ENCODE measurements at regions not wholly inside any gene's neighbourhood (a gene's known extent, or its start where the extent isn't known, plus 50 kb on each side); places are given as distances from the start of the nearest gene placed in this dataset.

DNA sequence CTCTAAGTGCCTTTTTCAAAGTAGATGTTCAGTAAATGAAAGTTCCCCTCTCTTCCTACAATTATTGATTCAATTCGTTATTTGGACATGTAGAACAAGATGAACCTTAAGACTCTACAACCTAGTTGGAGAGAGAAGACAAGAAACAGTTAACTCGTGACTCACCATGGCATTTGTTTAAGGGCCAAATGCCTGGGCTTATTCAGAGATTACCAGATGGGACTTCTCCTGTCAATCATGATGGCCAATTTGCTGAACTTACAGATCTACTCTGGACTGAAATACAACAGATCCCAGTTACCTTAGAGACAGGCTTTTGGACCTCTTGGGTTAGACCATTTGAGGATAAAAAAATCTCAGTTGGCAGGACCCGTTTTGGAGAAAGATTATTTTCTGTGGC, 93.5 kb downstream of the C1orf94 start:
- no peak for FAIRE-seq

DNA sequence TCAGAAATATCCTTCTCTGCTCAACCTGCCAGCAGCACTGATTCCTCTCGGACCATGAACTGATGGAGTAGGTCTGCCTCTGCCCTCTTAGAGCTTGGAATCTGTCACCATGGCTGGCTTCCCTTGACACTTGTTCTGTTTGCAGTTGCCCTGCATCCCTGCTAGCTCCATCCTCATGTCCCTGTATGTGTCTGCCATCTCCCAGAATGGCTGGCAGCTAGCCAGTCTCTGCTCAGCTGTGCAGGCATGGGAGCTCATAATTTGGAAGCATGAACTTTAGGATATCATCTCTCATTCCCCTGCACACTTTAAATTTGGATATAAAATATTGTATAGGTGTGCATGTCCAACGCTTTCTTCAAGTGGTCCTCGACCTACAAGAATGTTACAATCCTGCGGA, 95.4 kb downstream of the C1orf94 start:
- no peak for FAIRE-seq

DNA sequence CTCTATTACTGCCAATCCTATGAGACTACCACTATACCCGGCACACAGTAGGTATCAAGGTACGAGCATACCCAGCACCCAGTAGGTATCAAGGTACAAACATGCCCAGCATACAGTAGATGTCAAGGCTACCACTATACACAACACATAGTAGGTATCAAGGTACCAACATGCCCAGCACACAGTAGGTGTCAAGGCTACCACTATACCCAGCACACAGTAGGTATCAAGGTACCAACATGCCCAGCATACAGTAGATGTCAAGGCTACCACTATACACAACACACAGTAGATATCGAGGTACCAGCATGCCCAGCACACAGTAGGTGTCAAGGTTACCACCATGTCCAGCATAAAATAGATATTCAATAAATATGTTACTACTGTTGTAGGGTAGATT, 98.4 kb downstream of the C1orf94 start:
- FAIRE-seq = no peak

DNA sequence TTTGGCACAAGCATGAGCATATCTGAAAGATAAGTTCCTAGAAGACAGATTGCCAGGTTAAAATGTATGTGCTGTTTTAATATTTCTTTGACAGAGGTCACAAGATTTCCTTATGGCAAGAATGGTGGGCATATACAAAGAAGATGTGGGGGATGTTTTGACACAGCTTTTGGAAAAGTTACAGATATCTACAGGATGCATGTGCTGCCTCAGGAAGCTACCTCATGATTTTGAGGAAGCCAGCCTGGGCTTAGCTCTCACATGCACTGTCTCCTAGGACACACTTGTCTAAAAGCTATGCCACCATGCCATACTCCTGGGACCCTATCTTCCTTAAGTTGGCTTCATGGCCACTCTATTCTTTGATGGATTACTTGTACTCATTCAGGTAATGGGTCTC, 99.9 kb downstream of the C1orf94 start:
- no peak for FAIRE-seq

DNA sequence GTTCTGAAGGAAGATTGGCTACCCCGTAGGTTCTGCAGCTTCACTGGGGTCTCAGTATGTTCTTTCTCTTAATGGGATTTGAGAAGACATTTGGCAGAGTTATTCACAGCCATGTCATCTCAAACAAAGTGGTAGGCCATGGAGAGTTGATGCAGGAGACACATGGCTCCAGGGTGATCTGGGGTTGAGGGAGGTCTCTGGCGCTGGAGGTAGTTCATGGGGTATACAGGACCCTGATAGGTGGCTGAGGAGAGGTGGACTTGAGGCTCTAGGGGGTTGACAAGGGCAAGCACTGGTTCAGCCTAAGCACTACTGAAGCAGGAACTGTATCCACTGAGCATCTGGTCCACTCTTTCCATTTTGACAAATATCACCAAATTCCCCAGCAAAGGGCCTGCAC, 100.4 kb downstream of the C1orf94 start:
- FAIRE-seq = no peak

DNA sequence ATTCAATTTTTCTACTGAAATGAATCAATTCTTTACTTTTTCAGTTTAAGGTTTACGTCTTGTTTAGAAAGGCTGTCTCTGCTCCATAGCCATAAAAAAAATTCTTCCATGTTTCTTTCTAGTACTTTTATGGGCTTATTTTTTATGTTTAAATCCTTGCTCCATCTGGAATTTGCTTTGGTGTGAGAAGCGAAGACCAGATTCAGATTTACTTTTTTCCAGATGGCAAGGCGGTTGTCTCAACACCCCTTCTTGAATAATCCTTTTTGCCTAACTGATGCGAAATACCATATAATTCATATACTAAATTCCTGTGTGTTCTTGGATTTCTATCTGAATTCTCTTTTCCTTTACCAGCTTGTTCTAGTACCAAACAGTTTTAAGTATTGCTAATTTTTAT, 101.5 kb downstream of the C1orf94 start:
- no peak for FAIRE-seq

DNA sequence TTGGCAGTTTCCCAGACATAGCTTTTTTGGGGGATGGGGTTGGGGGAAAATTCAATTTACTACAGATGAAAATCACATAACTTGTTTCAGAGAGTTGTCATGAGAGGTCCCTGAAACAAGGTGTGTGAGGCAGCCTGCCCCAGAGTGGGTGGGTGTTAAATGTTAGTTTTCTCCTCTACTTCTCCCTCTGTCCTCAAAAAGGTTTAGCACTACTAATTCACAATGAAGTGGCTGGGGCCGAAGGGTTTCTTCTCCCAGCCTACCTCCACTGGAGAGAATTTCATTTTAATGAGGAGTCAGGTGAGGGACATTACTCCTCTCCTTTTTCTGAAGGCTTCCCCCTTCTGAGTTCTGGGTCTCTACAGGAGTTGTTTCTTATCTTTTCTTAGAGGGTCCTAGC, 103.3 kb downstream of the C1orf94 start:
- FAIRE-seq = no peak

DNA sequence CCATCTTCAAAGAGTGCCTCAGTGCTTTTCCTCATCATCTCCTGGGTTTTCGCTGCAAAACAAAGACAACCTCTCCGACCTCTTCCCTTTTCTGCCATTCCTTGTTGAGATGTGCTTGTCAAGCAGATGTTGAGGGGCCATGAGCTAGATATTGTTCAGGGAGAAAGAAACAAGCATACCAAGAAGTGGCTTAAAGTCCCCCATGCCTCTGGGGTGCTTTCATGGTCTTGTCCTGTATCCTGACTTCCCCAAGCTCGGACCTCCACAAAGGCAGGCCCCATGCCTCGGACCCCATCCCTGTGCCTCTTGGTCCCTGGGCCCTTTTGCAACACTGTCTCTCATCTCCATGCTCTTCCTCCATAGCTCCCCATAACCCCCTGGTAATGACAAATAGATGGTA, 103.8 kb downstream of the C1orf94 start:
- FAIRE-seq = no peak

DNA sequence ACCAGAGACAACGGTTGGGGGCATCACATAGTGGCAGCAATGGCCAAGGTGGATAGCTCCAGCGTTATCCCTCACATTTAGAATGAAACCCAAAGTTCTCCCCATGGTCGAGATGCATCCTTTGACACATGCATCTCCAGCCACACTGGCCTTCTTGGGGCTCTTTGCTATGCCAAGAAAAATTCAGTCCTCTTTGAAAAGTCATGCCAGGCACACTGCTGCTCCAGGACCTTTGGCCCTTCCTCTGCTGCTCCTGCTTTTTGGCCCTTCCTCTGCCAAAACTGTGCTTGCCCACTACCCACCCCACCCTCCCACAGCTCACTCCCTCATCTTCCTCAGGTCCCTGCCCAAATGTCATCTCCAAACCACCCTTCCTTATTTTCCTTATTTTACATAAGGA, 106.4 kb downstream of the C1orf94 start:
- FAIRE-seq = no peak

DNA sequence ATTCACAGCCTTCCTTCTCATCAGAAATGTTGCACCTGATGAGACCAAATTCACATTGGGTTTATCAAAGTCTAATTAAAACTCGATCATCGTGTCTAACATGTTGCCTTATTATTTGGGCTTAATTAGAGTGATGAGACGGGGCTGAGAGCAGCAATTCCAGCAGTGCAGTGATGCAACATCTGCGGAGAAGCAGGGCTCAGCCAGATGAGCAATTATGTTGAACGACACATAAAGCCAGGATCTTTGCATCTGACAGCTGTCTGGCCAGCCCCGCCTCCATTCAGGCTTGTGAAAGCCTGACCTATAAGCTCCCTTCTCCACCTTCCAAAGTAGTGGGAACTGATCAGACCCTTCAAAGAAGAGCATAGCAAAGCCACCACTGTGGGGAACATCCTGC, 109.8 kb downstream of the C1orf94 start:
- FAIRE-seq = no peak

DNA sequence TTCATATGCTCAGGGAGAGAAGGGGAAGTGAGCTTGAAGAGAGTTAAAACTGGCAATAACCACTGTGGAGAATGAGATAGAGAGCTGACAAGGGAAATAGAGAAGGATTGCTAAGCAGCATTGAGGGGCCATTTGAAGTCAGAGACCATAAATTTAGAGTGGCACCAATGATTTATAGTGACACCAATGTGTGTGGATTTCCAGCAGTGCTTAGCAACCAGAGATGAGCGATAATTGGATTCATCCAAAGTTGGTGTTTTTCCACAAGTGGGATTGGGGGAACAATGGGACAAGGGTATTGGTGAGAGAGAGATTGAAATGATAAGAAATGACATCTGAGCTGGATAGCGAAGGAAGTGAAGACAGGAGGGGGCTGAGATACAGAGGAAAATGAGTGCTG, 114.1 kb downstream of the C1orf94 start:
- no peak for FAIRE-seq

DNA sequence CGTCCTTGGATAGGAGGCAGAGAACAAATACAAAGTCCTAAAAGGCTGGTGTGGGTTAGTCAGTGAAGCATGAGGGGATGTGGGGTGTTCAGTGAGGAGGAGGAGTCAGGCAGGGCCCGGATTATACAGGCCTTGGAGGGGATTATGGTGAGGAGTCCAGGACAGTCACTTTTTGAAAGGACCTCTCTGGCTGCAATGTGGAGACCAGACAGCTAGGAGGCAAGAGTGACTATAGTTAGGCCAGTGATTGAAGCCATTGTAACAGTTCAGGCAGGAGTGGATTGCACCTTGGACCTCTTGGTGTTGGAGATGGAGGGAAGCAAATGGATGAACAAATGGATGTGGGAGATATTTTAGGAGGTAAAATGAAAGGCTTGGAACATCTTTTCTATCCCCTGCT, 115.8 kb downstream of the C1orf94 start:
- no peak for FAIRE-seq

DNA sequence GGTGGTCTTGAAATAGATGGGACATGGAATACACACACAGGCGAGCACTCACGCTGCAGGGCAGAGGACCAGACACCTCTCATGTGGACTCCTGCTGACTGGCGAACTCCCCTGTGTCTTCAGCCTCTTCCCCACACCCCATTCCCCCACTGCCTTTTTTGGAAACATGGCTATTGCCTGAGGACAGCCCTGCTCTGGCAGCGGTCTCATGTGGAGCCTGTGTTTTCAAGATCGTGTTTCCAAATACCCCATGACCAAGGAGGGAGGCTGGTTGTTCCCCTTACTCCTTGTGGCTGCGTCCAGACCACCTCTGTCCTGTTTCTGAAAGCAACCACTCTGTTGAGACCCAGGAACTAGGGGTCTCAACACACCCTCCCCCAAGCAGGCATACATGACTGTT, 119.4 kb downstream of the C1orf94 start:
- FAIRE-seq = no peak

DNA sequence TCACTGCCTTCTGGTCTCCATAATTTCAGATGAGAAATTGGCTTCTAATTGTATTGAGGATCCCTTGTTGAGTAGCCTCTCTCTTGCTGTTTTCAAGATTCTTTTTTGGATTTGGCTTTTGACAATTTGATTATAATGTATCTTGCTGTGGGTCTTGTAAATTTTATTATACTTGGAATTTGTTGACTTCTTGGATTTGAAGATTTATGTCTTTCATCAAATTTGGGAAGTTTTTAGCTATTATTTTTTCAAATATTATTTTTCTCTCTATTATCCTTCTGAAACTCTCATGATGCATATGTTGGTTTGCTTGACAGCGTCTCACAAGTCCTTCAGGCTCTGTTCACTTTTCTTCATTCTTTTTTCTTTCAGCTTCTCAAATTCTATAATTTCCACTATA, 126.1 kb downstream of the C1orf94 start:
- no peak for FAIRE-seq

DNA sequence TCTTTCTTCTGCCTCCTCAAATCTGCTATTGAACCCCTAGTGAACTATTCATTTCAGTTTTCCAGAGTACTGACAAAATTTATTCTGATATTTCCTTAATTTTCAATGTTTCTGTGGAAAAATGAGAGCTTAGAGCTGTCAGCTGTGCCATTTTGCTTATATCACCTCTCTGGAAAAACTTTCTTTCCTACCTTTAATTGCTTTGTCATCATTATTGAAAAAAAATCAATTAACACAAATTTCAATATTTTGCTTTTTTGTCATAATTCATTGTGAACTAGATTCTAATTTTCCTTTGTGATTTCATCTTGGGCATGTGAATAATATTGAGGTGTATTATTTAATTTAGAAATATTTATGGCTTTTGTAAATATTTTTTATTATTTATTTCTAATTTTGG, 126.5 kb downstream of the C1orf94 start:
- no peak for FAIRE-seq

DNA sequence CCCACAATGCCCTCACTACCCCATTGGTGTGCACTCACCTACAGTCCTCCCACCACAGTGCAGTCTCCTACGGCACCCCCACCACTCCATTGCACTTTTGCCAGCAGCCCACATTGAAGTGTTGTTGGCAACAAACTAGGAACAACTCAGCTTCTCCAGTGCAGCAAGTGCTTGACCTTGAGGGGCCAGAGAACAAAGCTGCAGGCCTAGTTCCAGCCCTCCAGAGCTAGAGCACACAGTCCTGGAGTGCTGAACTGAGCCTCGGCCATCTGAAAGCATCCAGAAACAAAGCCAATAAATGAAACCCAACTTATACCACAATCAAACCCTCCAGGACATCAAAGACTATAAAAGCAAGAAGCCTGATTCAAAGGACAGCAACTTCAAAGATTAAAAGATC, 129.9 kb downstream of the C1orf94 start:
- FAIRE-seq = no peak

DNA sequence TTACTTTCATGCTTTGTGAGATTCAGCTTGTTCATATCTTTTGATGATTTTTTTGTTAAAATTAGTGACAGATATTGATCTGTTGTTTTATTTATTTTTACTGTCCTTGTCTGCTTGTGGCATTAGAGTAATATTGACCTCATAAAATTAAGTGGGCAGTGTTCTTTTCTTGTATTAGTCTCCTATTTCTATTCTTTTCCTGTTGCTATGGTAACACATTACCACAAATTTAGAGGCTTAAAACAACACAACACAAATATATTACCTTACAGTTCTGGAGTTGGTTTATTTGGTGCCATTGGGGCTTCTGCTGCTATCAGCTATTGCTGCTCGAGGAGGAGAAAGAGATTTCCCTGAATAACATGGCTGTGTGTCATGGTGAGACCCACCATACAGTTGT, 135.7 kb downstream of the C1orf94 start:
- no peak for FAIRE-seq

DNA sequence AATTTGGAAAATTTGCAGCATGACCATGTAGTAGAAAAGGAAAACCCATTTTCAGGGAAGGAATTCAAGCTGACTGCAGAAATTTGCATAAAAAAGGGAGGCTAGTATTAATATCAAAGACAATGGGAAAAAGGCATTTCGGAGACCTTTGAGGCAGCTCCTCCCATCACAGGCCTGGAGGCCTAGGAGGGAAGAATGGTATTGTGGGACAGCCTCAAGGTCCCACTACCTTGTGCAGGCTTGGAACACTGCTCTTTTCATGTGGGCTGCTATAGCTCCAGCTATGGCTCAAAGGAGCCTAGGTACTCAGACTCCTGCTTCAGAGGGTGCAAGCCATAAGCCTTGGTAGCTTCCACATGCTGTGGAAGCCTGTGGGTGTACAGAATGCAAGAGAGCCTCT, 139.3 kb downstream of the C1orf94 start:
- FAIRE-seq = no peak

DNA sequence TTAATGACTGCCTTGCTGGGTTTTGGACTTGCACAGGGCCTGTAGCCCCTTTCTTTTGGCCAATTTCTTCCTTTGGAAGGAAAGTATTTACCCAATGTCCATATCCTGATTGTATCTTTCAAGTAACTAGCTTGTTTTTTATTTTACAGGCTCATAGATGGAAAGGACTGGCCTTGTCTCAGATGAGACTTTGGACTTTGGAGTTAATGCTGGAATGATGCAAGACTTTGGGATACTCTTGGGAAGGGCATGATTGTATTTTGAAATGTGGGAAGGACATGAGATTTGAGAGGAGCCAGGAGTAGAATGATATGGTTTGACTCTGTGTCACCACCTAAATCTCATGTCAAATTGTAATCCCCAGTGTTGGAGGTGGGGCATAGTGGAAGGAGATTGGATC, 140.1 kb downstream of the C1orf94 start:
- no peak for FAIRE-seq

DNA sequence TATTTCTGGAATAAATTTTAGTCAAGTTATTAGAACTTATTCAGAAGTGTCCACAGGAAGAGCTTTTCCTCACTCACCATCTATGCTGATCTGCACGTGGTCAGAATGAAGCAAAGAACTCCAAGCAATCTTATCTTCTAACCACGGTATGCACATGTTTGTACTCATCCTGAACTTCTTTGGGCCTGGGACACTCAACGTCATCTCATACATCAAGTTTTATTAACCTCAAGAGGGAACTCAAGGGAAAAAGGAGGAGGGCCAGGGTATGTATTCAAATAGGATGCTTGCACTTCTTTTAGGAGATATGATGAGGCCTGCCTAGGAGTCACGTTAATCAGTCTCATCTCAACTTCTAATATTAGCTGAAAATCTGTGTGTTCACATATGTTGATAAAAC, 142.5 kb downstream of the C1orf94 start:
- no peak for FAIRE-seq

DNA sequence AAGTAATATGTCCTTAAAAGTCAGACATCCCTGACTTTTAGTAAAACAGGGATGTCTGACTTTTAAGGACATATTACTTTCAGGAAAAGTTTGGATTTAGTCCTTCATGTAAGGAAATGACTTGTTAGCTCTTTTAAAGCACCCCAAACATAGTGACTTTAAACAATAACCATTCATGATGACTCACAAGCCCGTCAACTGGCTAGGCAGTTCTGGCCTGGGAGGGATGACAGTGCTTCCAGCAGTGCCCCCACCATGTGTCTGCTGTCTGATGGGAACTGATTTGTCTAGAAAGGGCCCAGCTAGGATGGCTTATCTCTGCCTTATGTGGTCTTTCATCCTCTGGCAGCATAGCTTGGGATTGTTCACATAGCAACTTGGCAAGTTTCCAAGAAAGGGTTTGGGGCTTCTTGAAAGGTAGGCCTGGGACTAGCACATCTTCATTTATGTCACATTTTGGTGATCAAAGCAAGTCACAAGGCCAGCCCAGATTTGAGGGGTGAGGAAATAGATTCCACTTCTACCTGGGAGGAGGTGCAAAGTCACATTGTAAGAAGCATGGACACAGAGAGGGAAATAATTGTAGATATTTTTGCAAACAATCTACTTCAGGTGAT, 143.5 kb downstream of the C1orf94 start:
- no peak for FAIRE-seq

DNA sequence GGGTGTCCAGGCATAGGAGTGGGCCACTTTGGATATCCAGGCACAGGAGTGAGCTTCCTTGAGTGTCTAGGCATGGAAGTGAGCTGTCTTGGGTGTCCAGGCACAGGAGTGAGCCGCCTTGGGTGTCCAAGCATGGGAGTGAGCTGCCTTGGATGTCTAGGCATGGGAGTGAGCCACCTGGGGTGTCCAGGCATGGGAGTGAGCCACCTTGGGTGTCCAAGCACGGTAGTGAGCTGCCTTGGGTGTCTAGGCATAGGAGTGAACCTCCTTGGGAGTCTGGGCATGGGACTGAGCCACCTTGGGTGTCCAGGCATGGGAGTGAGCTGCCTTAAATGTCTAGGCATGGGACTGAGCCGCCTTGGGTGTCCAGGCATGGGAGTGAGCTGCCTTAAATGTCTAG, 146.3 kb downstream of the C1orf94 start:
- FAIRE-seq = no peak

DNA sequence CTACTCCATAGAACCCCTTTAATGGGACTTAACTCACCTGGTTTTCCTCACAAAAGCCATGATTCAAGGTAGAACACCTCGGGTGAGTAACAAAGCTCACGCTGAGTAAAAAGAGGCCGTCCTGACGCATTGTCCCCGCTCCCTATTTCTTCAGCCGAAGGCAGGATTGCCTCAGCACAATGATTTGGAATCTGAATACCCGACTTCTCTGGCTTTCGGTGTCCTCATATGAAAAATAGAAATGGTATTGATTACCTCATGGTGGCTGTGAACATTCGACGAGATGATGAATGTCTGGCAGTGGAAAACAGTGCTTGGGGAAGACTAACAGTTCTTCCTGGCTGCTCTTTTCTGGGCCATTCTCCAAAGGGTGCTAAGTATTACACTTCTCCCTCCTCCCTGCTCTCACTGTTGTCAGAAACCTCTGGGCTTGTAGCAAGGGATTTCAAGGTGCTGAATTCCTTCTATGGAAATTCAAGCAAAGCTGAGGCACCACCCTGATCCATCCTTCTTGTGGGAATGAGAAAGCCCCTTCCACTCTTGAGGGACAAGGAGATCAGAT, 148.3 kb downstream of the C1orf94 start:
- no peak for FAIRE-seq

DNA sequence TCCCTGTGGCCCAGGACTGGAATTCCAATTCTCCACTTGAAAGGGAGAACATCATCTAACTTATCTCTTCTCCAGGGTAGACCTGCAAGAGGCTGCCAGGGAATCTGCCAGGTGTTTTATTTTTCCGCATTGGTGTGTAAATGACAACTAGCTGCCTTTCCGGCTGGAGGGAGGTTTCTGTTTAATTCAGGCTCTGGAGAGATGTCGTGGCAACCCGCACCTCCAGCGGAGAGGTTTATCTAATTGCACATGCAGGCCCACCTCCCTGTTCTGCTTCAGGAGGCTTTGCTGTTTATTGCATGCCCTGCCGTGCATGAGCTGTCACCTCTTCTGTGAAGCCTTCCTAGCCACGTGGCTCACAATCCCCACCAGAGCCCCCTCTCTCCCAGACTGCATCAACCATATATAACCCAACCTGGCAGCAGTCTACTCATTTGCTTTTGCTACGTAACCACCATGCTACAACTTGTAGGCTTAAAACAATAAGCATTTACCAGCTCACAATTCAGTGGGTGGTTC, 151.6 kb downstream of the C1orf94 start:
- FAIRE-seq = no peak

DNA sequence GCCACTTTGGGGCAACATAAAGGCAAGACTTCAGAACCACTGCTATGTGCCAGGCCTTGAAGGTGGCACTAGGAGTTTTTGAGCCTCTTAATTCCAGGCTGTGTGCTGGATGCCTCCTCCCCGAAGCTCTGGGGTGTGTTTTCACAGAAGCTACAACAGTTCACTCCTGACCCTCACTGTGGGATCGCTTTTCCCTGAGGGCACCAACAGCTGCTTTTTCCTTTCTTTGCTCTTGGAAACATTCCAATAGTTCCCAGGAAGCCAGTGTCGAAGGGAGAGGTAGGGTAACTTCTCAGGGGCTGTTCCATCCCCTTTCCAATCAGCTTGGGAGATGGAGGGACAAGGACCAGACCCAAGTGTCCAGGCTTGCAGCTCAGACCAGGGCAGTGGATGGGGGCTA, 153.4 kb downstream of the C1orf94 start:
- FAIRE-seq = no peak
